ENCODE measurements at regions not wholly inside any gene's neighbourhood (a gene's known extent, or its start where the extent isn't known, plus 50 kb on each side); places are given as distances from the start of the nearest gene placed in this dataset.

GRCh38 chr9:115591584-115591984 lies 473.6 kb upstream of the TNC start:
- peak; percentile 49 to 75 (median 60) for TF ChIP-seq CTCF (IDR thresholded peaks at IDR 0.05)
- no peak for TF ChIP-seq POLR2A (IDR thresholded peaks at IDR 0.05)
- no peak for TF ChIP-seq POLR2AphosphoS5 (IDR thresholded peaks at IDR 0.05)

All from upper lobe of left lung (tissue), 4 donors.